HL-60 (cell line): ENCODE measurements at regions not wholly inside any gene's neighbourhood (a gene's known extent, or its start where the extent isn't known, plus 50 kb on each side); places are given as distances from the start of the nearest gene placed in this dataset.

Experiments used
- DNase-seq, 2 experiments: peaks; one replicate each; pipeline ENCODE4 v3.0.0-alpha.2; 2010 to 2020; ENCODE audit warnings: low read depth in 1 of 2, low spot score in 1 of 2
- H3K27ac ChIP-seq: fragments of 250-450 bp; sonication (Bioruptor Pico); replicated peaks from 2 replicates; pipeline ENCODE4 v1.5.1; 2020; ENCODE audit warnings: mild to moderate bottlenecking, moderate library complexity
- H3K27me3 ChIP-seq: fragments of 250-450 bp; sonication (Bioruptor Pico); 2 replicates; pipeline ENCODE4 v1.5.1; 2021; ENCODE audit warnings: mild to moderate bottlenecking, moderate library complexity; ENCODE audit not compliant: insufficient read depth, poor library complexity, severe bottlenecking
- H3K4me3 ChIP-seq: replicated peaks from 2 replicates; pipeline ENCODE4 v1.5.1; 2011; ENCODE audit warnings: mild to moderate bottlenecking, control low read depth, low read length; ENCODE audit not compliant: insufficient read depth
- GABPA ChIP-seq: IDR thresholded peaks from 2 replicates; pipeline ENCODE4 v1.6.1; 2012; ENCODE audit warnings: low read depth
- POLR2AphosphoS5 ChIP-seq: IDR thresholded peaks from 2 replicates; pipeline ENCODE4 v1.6.1; 2012; ENCODE audit warnings: low read depth
- SPI1 ChIP-seq: IDR thresholded peaks from 2 replicates; pipeline ENCODE4 v1.6.1; 2012; ENCODE audit warnings: low read depth, mild to moderate bottlenecking, borderline replicate concordance
- TF ChIP-seq, protein P1 (sequence below): IDR thresholded peaks from one replicate; pipeline ENCODE4 v1.5.1; 2011; ENCODE audit warnings: low read length, control low read depth, inconsistent platforms; ENCODE audit not compliant: insufficient read depth
- TF ChIP-seq, protein P2 (sequence below): IDR thresholded peaks from 2 replicates; pipeline ENCODE4 v1.6.1; 2012; ENCODE audit warnings: low read depth; ENCODE audit not compliant: insufficient replicate concordance

DNA sequence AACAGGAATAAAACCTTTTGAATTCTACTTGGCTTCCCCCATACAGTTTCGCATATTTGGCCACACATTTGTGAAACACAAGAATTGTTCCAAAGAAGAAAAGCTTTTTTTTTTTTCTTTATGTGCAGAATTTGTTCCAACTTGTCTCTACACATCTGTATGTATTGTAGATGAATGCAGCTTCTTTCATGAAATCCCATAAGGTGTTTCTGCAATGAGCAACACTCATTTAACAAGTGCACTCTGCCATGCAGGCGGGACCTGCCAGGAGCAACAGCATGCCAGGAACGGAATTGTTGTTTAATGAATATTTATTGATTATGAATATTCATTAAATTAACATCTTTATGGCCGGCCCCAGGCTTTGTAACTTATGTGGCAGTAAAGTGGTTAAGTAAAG, 1075.0 kb downstream of the TTLL7 start:
- no peak for DNase-seq
- no peak overlapping the region for H3K27ac ChIP-seq
- TF ChIP-seq, protein P1, sequence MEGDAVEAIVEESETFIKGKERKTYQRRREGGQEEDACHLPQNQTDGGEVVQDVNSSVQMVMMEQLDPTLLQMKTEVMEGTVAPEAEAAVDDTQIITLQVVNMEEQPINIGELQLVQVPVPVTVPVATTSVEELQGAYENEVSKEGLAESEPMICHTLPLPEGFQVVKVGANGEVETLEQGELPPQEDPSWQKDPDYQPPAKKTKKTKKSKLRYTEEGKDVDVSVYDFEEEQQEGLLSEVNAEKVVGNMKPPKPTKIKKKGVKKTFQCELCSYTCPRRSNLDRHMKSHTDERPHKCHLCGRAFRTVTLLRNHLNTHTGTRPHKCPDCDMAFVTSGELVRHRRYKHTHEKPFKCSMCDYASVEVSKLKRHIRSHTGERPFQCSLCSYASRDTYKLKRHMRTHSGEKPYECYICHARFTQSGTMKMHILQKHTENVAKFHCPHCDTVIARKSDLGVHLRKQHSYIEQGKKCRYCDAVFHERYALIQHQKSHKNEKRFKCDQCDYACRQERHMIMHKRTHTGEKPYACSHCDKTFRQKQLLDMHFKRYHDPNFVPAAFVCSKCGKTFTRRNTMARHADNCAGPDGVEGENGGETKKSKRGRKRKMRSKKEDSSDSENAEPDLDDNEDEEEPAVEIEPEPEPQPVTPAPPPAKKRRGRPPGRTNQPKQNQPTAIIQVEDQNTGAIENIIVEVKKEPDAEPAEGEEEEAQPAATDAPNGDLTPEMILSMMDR: no peak
- no peak for TF ChIP-seq GABPA
- no peak for TF ChIP-seq POLR2AphosphoS5
- TF ChIP-seq, protein P2, sequence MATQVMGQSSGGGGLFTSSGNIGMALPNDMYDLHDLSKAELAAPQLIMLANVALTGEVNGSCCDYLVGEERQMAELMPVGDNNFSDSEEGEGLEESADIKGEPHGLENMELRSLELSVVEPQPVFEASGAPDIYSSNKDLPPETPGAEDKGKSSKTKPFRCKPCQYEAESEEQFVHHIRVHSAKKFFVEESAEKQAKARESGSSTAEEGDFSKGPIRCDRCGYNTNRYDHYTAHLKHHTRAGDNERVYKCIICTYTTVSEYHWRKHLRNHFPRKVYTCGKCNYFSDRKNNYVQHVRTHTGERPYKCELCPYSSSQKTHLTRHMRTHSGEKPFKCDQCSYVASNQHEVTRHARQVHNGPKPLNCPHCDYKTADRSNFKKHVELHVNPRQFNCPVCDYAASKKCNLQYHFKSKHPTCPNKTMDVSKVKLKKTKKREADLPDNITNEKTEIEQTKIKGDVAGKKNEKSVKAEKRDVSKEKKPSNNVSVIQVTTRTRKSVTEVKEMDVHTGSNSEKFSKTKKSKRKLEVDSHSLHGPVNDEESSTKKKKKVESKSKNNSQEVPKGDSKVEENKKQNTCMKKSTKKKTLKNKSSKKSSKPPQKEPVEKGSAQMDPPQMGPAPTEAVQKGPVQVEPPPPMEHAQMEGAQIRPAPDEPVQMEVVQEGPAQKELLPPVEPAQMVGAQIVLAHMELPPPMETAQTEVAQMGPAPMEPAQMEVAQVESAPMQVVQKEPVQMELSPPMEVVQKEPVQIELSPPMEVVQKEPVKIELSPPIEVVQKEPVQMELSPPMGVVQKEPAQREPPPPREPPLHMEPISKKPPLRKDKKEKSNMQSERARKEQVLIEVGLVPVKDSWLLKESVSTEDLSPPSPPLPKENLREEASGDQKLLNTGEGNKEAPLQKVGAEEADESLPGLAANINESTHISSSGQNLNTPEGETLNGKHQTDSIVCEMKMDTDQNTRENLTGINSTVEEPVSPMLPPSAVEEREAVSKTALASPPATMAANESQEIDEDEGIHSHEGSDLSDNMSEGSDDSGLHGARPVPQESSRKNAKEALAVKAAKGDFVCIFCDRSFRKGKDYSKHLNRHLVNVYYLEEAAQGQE: no peak
- no peak for TF ChIP-seq SPI1
- H3K27me3 ChIP-seq: no peaks in the 10 kb centered on the region
- no peak overlapping the region for H3K4me3 ChIP-seq

DNA sequence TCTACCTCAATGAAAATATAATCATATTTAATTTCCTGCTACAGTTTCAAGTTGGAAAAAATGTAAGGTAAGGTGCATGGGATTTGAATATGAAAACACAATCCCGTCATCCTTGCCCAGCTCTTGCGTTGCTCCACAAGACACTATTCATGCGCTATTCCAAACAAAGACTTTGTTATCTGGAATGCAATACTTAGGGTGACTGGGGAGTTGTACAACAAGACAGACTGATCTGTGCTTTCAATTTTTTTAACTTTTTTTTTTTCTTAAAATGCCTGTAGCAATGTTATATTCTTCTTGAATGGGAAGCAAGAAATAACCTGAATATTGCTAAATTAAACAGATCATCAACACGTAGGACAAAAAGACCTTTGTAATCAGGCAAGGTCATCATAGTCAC, 1077.2 kb downstream of the TTLL7 start:
- H3K27ac ChIP-seq: no peak overlapping the region
- no peak overlapping the region for H3K4me3 ChIP-seq
- TF ChIP-seq POLR2AphosphoS5 (no peak), GABPA (no peak), SPI1 (no peak)
- TF ChIP-seq, protein P2: no peak
- TF ChIP-seq, protein P1: no peak
- no peaks in the 10 kb centered on the region for H3K27me3 ChIP-seq
- no peak for DNase-seq

DNA sequence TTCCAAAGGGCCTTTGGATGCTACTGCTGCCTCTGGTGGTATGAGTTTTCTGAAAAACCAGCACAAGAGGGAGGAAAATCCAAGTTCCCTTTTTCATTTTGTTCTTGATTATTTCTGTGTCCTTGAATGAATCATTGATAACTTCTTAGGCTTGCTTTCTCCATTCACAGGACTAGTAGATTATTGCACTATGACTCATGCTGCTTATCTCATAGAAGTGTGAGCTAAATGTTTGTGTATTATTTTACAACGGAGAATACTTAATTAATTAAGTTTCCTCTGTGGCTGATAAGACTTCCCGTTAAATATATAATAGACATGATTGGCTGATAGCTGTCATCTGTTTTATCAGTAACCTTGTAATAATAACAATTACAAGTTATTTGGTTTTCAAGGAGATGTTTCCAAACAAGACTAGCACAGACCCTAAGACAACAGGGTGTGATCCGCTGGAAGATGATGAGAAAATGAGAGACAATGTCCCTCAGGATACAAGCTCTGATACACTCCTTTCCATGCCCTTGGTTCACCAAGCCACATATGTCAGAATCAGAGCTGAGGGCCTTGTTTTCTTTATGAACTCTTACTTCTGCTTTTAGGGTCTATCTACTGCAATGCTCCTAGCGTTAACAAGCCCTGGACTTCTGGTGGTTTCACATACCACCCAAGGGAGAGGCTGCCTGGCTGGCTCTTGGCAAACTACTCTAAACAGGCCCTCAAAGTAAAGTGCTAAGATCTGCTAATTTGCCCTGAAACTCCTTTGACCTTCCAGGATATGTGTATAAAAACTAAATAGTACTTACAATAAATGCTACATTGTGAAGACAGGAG, 1078.3 kb downstream of the TTLL7 start:
- no peaks in the 10 kb centered on the region for H3K27me3 ChIP-seq
- DNase-seq: no peak
- H3K27ac ChIP-seq: no peak overlapping the region
- TF ChIP-seq, protein P1: no peak
- no peak for TF ChIP-seq SPI1
- TF ChIP-seq GABPA: no peak
- TF ChIP-seq POLR2AphosphoS5: no peak
- TF ChIP-seq, protein P2: no peak
- H3K4me3 ChIP-seq: no peak overlapping the region
